Ovary (tissue), 3 donors: ENCODE measurements at regions not wholly inside any gene's neighbourhood (a gene's known extent, or its start where the extent isn't known, plus 50 kb on each side); places are given as distances from the start of the nearest gene placed in this dataset.

Experiments used
- POLR2A ChIP-seq: fragments of 450-650 bp; IDR thresholded peaks from one replicate; pipeline ENCODE4 v1.6.1; 2017; ENCODE audit warnings: antibody characterized with exemption, mild to moderate bottlenecking, moderate library complexity
- TF ChIP-seq, protein P1 (sequence below), 3 donors: fragments of 450-650 bp in 2 of 3; fragments of 200-600 bp in 1 of 3; IDR thresholded peaks; one replicate each; pipeline versions ENCODE4 v1.5.1 to v1.8.0; 2016 to 2022; ENCODE audit warnings: antibody characterized with exemption in 3 of 3, mild to moderate bottlenecking in 1 of 3
- donor health status: DM: no; HTN: no; CAD: no.

DNA sequence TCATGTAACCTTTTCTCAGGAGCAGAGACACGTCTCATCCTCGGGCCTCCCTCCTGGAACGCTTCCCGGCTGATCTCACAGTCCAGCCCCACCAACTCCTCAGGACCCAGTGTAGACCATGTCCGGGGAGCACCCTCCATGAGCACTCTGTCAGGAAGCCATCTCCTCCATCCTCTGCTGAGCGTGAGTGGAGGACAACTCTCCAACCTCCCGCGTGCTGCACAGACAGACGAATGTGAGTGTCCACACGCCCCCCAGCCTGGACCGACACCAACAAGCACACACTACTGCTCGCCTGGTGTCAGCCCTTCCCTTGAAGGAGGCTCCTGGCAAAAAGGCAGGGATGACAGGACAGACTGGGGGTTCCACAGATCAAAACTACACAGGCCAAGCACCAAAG lies 86.6 kb downstream of the SHANK2 start:
- TF ChIP-seq, protein P1, sequence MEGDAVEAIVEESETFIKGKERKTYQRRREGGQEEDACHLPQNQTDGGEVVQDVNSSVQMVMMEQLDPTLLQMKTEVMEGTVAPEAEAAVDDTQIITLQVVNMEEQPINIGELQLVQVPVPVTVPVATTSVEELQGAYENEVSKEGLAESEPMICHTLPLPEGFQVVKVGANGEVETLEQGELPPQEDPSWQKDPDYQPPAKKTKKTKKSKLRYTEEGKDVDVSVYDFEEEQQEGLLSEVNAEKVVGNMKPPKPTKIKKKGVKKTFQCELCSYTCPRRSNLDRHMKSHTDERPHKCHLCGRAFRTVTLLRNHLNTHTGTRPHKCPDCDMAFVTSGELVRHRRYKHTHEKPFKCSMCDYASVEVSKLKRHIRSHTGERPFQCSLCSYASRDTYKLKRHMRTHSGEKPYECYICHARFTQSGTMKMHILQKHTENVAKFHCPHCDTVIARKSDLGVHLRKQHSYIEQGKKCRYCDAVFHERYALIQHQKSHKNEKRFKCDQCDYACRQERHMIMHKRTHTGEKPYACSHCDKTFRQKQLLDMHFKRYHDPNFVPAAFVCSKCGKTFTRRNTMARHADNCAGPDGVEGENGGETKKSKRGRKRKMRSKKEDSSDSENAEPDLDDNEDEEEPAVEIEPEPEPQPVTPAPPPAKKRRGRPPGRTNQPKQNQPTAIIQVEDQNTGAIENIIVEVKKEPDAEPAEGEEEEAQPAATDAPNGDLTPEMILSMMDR (IDR thresholded peaks at IDR 0.05): no peak
- TF ChIP-seq POLR2A: no peak
